Activated CD4-positive, alpha-beta T cell treated with anti-CD3 and anti-CD28 coated beads, Interleukin-2, amount 10 ng/mL, durations not matched to agents 24 days and 14 days (primary cell): ENCODE measurements at regions not wholly inside any gene's neighbourhood (a gene's known extent, or its start where the extent isn't known, plus 50 kb on each side); places are given as distances from the start of the nearest gene placed in this dataset.
"Not testable (repeated sequence)": the region's sequence is repeated elsewhere in the genome, so short reads cannot be mapped to it uniquely, and the experiment has no call there.

ENCODE experiments used
- DNase-seq: peaks from one replicate; pipeline ENCODE4 v3.0.0; 2022
- H3K27ac Mint-ChIP-seq: one replicate; pipeline ENCODE4 v1.8.0; 2022; ENCODE audit warnings: mild to moderate bottlenecking, mixed read lengths
- H3K27me3 Mint-ChIP-seq: one replicate; pipeline ENCODE4 v1.8.0; 2022; ENCODE audit warnings: mixed read lengths
- H3K36me3 Mint-ChIP-seq: one replicate; pipeline ENCODE4 v1.8.0; 2022; ENCODE audit warnings: low read depth, mild to moderate bottlenecking, mixed read lengths
- H3K4me1 Mint-ChIP-seq: one replicate; pipeline ENCODE4 v1.8.0; 2021; ENCODE audit warnings: mixed read lengths
- H3K4me3 Mint-ChIP-seq: one replicate; pipeline ENCODE4 v1.8.0; 2022; ENCODE audit warnings: mild to moderate bottlenecking, moderate library complexity, mixed read lengths
- H3K9me3 Mint-ChIP-seq: one replicate; pipeline ENCODE4 v1.8.0; 2021; ENCODE audit warnings: mixed read lengths
- intact Hi-C: fragments of 100-400 bp; cut with micrococcal nuclease; formaldehyde crosslinking; loops from one replicate; pipeline ENCODE4 v1.15.1; 2023

GRCh38 chr6:144488590-144488989 is 203.5 kb downstream of the UTRN start:
- no peak for DNase-seq
- H3K9me3 Mint-ChIP-seq, result no peaks in the 10 kb centered on the region
- H3K4me3 Mint-ChIP-seq, result no peak overlapping the region
- H3K4me1 Mint-ChIP-seq, result no peaks in the 10 kb centered on the region
- intact Hi-C loops, result no loop called here
- H3K27me3 Mint-ChIP-seq, result no peaks in the 10 kb centered on the region
- no peak overlapping the region for H3K27ac Mint-ChIP-seq
- peaks cover 36% of the 10 kb centered on the region for H3K36me3 Mint-ChIP-seq

DNA sequence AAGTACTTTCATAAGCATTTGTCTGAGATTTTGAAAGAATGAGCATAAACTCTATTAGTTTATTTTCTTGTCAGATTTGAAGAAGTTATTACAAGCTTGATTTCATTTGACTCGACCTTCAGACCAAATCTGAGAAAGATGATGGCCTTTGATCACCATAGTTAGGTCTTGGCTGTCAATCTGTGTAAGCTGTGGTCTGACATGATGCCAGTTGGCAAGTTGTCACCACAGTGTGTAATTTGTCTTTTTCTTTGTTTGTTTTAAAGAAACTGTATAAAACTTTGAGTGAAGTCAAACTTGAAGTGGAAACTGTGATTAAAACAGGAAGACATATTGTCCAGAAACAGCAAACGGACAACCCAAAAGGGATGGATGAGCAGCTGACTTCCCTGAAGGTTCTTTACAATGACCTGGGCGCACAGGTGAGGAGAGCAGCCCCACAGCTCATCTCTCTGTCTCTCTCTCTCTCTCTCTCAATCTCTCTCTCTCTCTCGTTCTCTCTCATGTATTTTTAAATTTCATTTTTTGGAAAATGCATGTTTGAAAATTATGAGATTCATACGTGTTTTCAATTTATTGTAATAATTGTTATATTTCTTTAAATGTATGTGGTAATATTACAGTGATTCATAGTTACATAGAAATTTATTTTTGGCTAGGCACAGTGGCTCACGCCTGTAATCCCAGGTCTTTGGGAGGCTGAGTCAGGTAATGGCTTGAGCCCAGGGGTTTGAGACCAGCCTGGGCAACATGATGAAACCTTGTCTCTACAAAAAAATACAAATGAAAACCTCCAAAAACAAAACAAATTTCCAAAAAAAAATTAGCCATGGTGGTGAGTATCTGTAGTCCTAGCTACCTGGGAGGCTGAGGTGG is 208.1 kb downstream of the UTRN start:
- intact Hi-C loops, result no loop called here
- Mint-ChIP-seq H3K9me3 (no peaks in the 10 kb centered on the region), H3K27me3 (no peaks in the 10 kb centered on the region), H3K4me1 (peaks cover 7% of the 10 kb centered on the region), H3K4me3 (no peak overlapping the region), H3K36me3 (peaks cover 49% of the 10 kb centered on the region), H3K27ac (no peak overlapping the region)
- DNase-seq, result no peak

DNA sequence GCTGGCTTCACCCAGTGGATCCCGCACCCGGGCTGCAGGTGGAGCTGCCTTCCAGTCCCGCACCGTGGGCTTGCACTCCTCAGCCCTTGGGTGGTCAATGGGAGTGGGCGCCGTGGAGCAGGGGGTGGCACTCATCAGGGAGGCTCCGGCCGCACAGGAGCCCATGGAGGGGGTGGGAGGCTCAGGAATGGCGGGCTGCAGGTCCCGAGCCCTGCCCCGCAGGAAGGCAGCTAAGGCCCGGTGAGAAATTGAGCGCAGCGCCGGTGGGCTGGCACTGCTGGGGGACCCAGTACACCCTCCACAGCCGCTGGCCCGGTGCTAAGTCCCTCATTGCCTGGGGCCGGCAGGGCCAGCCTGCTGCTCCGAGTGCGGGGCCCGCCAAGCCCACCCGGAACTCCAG is 209.9 kb downstream of the UTRN start:
- Mint-ChIP-seq H3K4me1 (peaks cover 10% of the 10 kb centered on the region), H3K36me3 (peaks cover 53% of the 10 kb centered on the region)
- H3K27me3 Mint-ChIP-seq, H3K4me3 Mint-ChIP-seq, intact Hi-C loops, DNase-seq, H3K27ac Mint-ChIP-seq, H3K9me3 Mint-ChIP-seq: not testable (repeated sequence)

GRCh38 chr6:144497650-144498049 is 212.5 kb downstream of the UTRN start:
- intact Hi-C loops, result no loop called here
- no peak overlapping the region for H3K27ac Mint-ChIP-seq
- no peak overlapping the region for H3K4me3 Mint-ChIP-seq
- DNase-seq, result no peak
- no peaks in the 10 kb centered on the region for H3K27me3 Mint-ChIP-seq
- peaks cover 51% of the 10 kb centered on the region for H3K36me3 Mint-ChIP-seq
- peaks cover 3% of the 10 kb centered on the region for H3K9me3 Mint-ChIP-seq
- peaks cover 15% of the 10 kb centered on the region for H3K4me1 Mint-ChIP-seq

- intact Hi-C loops, result no loop called here
- Mint-ChIP-seq H3K27me3 (no peaks in the 10 kb centered on the region), H3K9me3 (peaks cover 29% of the 10 kb centered on the region), H3K36me3 (peaks cover 68% of the 10 kb centered on the region), H3K4me3 (no peak overlapping the region), H3K27ac (peak overlapping the region; percentile 3), H3K4me1 (peaks cover 19% of the 10 kb centered on the region)
- no peak for DNase-seq
These were observed 215.8 kb downstream of the UTRN start for GRCh38 chr6:144500892-144501291.

DNA sequence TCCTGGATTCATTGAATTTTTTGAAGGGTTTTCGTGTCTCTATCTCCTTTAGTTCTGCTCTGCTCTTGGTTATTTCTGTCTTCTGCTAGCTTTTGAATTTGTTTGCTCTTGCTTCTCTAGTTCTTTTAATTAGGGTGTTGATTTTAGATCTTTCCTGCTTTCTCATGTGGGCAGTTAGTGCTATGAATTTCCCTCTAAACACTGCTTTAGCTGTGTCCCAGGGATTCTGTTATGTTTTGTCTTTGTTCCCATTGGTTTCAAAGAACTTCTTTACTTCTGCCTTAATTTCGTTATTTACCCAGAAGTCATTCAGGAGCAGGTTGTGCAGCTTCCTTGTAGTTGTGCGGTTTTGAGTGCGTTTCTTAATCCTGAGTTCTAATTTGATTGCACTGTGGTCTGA is 220.1 kb downstream of the UTRN start:
- H3K4me3 Mint-ChIP-seq, H3K27me3 Mint-ChIP-seq, intact Hi-C loops, DNase-seq, H3K27ac Mint-ChIP-seq: not testable (repeated sequence)
- H3K4me1 Mint-ChIP-seq, result peaks cover 13% of the 10 kb centered on the region
- peaks cover 75% of the 10 kb centered on the region for H3K36me3 Mint-ChIP-seq
- peaks cover 37% of the 10 kb centered on the region for H3K9me3 Mint-ChIP-seq

- H3K36me3 Mint-ChIP-seq, result peaks cover 71% of the 10 kb centered on the region
- H3K9me3 Mint-ChIP-seq, result peaks cover 37% of the 10 kb centered on the region
- H3K27me3 Mint-ChIP-seq, H3K4me3 Mint-ChIP-seq, DNase-seq, intact Hi-C loops, H3K4me1 Mint-ChIP-seq, H3K27ac Mint-ChIP-seq: not testable (repeated sequence)
These were observed 220.9 kb downstream of the UTRN start for GRCh38 chr6:144506051-144506450.

- H3K4me3 Mint-ChIP-seq, H3K27ac Mint-ChIP-seq, intact Hi-C loops, DNase-seq, H3K4me1 Mint-ChIP-seq, H3K27me3 Mint-ChIP-seq: not testable (repeated sequence)
- peaks cover 67% of the 10 kb centered on the region for H3K36me3 Mint-ChIP-seq
- peaks cover 32% of the 10 kb centered on the region for H3K9me3 Mint-ChIP-seq
These were observed 222.7 kb downstream of the UTRN start for GRCh38 chr6:144507772-144508312.

DNA sequence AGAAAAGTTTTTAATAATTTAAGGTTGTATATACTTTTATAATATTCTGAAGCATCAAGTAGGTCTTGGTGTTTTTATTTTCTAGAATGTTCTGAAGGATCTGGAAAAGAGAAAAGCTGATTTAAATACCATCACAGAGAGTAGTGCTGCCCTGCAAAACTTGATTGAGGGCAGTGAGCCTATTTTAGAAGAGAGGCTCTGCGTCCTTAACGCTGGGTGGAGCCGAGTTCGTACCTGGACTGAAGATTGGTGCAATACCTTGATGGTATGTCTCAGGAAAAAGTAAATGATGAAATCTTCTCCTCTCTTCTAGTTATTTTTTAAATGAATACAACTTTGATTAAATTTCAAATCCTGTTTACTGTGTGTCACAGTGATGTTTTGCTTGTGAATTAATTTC is 225.7 kb downstream of the UTRN start:
- Mint-ChIP-seq H3K36me3 (peaks cover 56% of the 10 kb centered on the region), H3K27ac (no peak overlapping the region), H3K4me1 (peaks cover 5% of the 10 kb centered on the region), H3K9me3 (peaks cover 8% of the 10 kb centered on the region), H3K27me3 (no peaks in the 10 kb centered on the region), H3K4me3 (no peak overlapping the region)
- intact Hi-C loops, result no loop called here
- DNase-seq, result no peak

GRCh38 chr6:144515761-144516160 is 230.6 kb downstream of the UTRN start:
- DNase-seq, result no peak
- Mint-ChIP-seq H3K27me3 (no peaks in the 10 kb centered on the region), H3K4me1 (peaks cover 2% of the 10 kb centered on the region), H3K9me3 (no peaks in the 10 kb centered on the region), H3K27ac (no peak overlapping the region), H3K4me3 (no peak overlapping the region), H3K36me3 (peaks cover 47% of the 10 kb centered on the region)
- intact Hi-C loops, result no loop called here

DNA sequence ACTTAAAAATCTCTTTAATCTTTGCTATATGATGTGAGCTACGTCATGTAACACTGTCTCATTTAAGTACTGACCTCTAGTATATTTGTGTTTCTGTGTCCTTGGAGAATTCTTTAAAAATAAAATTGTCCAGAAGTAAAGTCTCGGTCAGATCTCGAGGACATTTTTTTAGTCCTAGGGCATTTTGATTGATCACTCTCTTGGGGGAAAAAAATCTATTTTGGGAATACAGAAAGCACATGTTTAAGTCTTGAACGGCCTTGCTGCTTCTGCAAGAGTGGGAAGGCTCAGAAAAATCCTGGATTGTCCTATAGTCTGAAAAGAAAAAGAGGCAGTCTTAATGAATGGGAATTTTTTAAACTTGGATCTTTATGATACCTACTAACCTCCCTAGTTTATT is 234.3 kb downstream of the UTRN start:
- peaks cover 44% of the 10 kb centered on the region for H3K36me3 Mint-ChIP-seq
- H3K9me3 Mint-ChIP-seq, result no peaks in the 10 kb centered on the region
- no peaks in the 10 kb centered on the region for H3K27me3 Mint-ChIP-seq
- H3K4me3 Mint-ChIP-seq, result no peak overlapping the region
- peaks cover 2% of the 10 kb centered on the region for H3K4me1 Mint-ChIP-seq
- no peak for DNase-seq
- intact Hi-C loops, result no loop called here
- no peak overlapping the region for H3K27ac Mint-ChIP-seq

- Mint-ChIP-seq H3K27ac (no peak overlapping the region), H3K4me1 (peaks cover 7% of the 10 kb centered on the region), H3K36me3 (peaks cover 78% of the 10 kb centered on the region), H3K27me3 (no peaks in the 10 kb centered on the region), H3K4me3 (no peak overlapping the region), H3K9me3 (peaks cover 4% of the 10 kb centered on the region)
- intact Hi-C loops, result no loop called here
- no peak for DNase-seq
These were observed 243.7 kb downstream of the UTRN start for GRCh38 chr6:144528743-144529425.

DNA sequence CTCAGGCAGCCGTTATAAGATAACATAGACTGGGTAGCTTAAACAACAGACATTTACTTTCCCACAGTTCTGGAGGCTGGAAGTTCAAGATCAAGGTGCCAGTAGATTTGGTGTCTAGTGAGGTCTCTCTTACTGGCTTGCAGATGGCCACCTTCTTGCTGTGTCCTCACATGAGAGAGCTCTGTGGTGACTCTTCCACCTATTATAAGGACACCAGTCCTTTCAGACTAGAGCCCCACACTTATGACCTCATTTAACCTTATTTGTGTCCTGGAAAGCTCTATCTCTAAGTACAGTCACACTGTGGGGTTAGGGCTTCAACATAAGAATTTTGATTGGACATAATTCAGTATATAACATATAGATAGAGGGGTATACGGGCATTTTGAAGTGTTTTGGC is 245.0 kb downstream of the UTRN start:
- H3K27me3 Mint-ChIP-seq, result no peaks in the 10 kb centered on the region
- intact Hi-C loops, result no loop called here
- no peak overlapping the region for H3K4me3 Mint-ChIP-seq
- no peak for DNase-seq
- H3K4me1 Mint-ChIP-seq, result peaks cover 7% of the 10 kb centered on the region
- H3K36me3 Mint-ChIP-seq, result peaks cover 77% of the 10 kb centered on the region
- H3K27ac Mint-ChIP-seq, result no peak overlapping the region
- peaks cover 4% of the 10 kb centered on the region for H3K9me3 Mint-ChIP-seq

DNA sequence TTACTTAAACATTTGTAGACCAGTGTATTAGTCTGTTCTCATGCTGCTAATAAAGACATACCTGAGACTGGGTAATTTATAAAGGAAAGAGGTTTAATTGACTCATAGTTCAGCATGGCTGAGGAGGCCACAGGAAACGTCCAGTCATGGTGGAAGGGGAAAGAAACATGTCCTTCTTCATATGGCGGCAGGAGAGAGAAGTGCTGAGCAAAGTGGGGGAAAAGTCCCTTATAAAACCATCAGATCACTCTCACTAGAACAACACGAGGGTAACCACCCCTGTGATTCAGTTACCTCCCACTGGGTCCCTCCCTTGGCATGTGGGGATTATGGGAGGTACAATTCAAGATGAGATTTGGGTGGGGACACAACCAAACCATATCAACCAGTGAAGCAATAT is 247.1 kb downstream of the UTRN start:
- peaks cover 65% of the 10 kb centered on the region for H3K36me3 Mint-ChIP-seq
- intact Hi-C loops, DNase-seq, H3K27me3 Mint-ChIP-seq, H3K9me3 Mint-ChIP-seq, H3K27ac Mint-ChIP-seq, H3K4me3 Mint-ChIP-seq, H3K4me1 Mint-ChIP-seq: not testable (repeated sequence)
